Liver (tissue), 7 donors: ENCODE measurements at regions not wholly inside any gene's neighbourhood (a gene's known extent, or its start where the extent isn't known, plus 50 kb on each side); places are given as distances from the start of the nearest gene placed in this dataset.

Experiments used
- DNase-seq: peaks from one replicate; pipeline ENCODE4 v3.0.0-alpha.2; 2017; ENCODE audit warnings: low spot score
- H3K27ac ChIP-seq, 2 donors: one replicate each; pipeline ENCODE4 v1.7.0; 2013; ENCODE audit warnings: inconsistent platforms in 2 of 2, low read length in 2 of 2, control low read depth in 1 of 2, low read depth in 1 of 2, mild to moderate bottlenecking in 1 of 2
- H3K27me3 ChIP-seq, 4 donors: one replicate each; pipeline versions ENCODE4 v1.6.1 to v1.7.0; 2013; ENCODE audit warnings: low read length in 3 of 4, inconsistent platforms in 1 of 4, mild to moderate bottlenecking in 1 of 4, moderate library complexity in 1 of 4; ENCODE audit not compliant: control insufficient read depth in 4 of 4, insufficient read depth in 4 of 4
- H3K36me3 ChIP-seq, 4 donors: one replicate each; pipeline versions ENCODE4 v1.6.1 to v1.7.0; 2013; ENCODE audit warnings: low read length in 3 of 4, mild to moderate bottlenecking in 3 of 4, low read depth in 1 of 4, moderate library complexity in 1 of 4; ENCODE audit not compliant: control insufficient read depth in 4 of 4, insufficient read depth in 3 of 4
- H3K4me1 ChIP-seq, 4 donors: one replicate each; pipeline versions ENCODE4 v1.6.1 to v1.7.0; 2013; ENCODE audit warnings: low read length in 3 of 4, mild to moderate bottlenecking in 3 of 4, moderate library complexity in 1 of 4; ENCODE audit not compliant: control insufficient read depth in 4 of 4, insufficient read depth in 4 of 4
- H3K4me3 ChIP-seq, 3 donors: one replicate each; pipeline versions ENCODE4 v1.6.1 to v1.7.0; 2013; ENCODE audit warnings: low read length in 3 of 3, control low read depth in 1 of 3, low read depth in 1 of 3, mild to moderate bottlenecking in 1 of 3
- H3K9ac ChIP-seq, 2 donors: one replicate each; pipeline ENCODE4 v1.7.0; 2013; ENCODE audit warnings: low read length in 2 of 2, mild to moderate bottlenecking in 2 of 2, moderate library complexity in 2 of 2, control low read depth in 1 of 2, low read depth in 1 of 2
- H3K9me3 ChIP-seq, 4 donors: one replicate each; pipeline versions ENCODE4 v1.6.1 to v1.7.0; 2013; ENCODE audit warnings: low read length in 3 of 4; ENCODE audit not compliant: control insufficient read depth in 4 of 4
- EGR1 ChIP-seq, 2 donors: IDR thresholded peaks; 2 replicates each; pipeline ENCODE4 v1.6.1; 2016 to 2018; ENCODE audit warnings: antibody characterized with exemption in 2 of 2, low read depth in 2 of 2
- FOXA1 ChIP-seq: IDR thresholded peaks from 2 replicates; pipeline ENCODE4 v1.6.1; 2016; ENCODE audit warnings: antibody characterized with exemption
- GABPA ChIP-seq, 2 donors: IDR thresholded peaks in 1 of 2; conservative IDR thresholded peaks in 1 of 2; 2 replicates each; pipeline ENCODE4 v1.6.1; 2016; ENCODE audit warnings: antibody characterized with exemption in 2 of 2, mild to moderate bottlenecking in 1 of 2, moderate library complexity in 1 of 2
- HNF4A ChIP-seq, 2 donors: conservative IDR thresholded peaks; 2 replicates each; pipeline ENCODE4 v1.6.1; 2016; ENCODE audit warnings: antibody characterized with exemption in 2 of 2, mild to moderate bottlenecking in 2 of 2
- HNF4G ChIP-seq: IDR thresholded peaks from 2 replicates; pipeline ENCODE4 v1.6.1; 2016; ENCODE audit warnings: antibody characterized with exemption
- NR2F2 ChIP-seq: IDR thresholded peaks from 2 replicates; pipeline ENCODE4 v1.6.1; 2016; ENCODE audit warnings: antibody characterized with exemption
- REST ChIP-seq: IDR thresholded peaks from 2 replicates; pipeline ENCODE4 v1.6.1; 2016; ENCODE audit warnings: antibody characterized with exemption, mild to moderate bottlenecking
- RXRA ChIP-seq, 2 donors: IDR thresholded peaks; 2 replicates each; pipeline ENCODE4 v1.6.1; 2017 to 2018; ENCODE audit warnings: antibody characterized with exemption in 2 of 2, mild to moderate bottlenecking in 1 of 2
- TAF1 ChIP-seq: conservative IDR thresholded peaks from 2 replicates; pipeline ENCODE4 v1.6.1; 2016; ENCODE audit warnings: antibody characterized with exemption, mild to moderate bottlenecking
- YY1 ChIP-seq: IDR thresholded peaks from 2 replicates; pipeline ENCODE4 v1.6.1; 2016; ENCODE audit warnings: antibody characterized with exemption, mild to moderate bottlenecking
- WGBS: extraction: QIAGEN DNeasy Blood & Tissue Kit; methylation state at CpG from one replicate; pipeline ENCODE4 v1.1.7; 2013; 5-methylcytosine and 5-hydroxymethylcytosine counted together
- TF ChIP-seq, protein P1 (sequence below): IDR thresholded peaks from 2 replicates; pipeline ENCODE4 v1.6.1; 2016; ENCODE audit warnings: antibody characterized with exemption
- TF ChIP-seq, protein P2 (sequence below): IDR thresholded peaks from 2 replicates; pipeline ENCODE4 v1.6.1; 2016; ENCODE audit warnings: antibody characterized with exemption
- donor health status: healthy.
- donor health status: healthy.
- donor health status: healthy.
- donor health status: healthy.

- TF ChIP-seq GABPA (IDR thresholded peaks at IDR 0.05 in 1 of 2, conservative IDR thresholded peaks at IDR 0.05 in 1 of 2), result no peak
- TF ChIP-seq REST, result no peak
Measured at GRCh38 chr14:54226103-54226502, 170.7 kb upstream of the CDKN3 start (continued).

DNA sequence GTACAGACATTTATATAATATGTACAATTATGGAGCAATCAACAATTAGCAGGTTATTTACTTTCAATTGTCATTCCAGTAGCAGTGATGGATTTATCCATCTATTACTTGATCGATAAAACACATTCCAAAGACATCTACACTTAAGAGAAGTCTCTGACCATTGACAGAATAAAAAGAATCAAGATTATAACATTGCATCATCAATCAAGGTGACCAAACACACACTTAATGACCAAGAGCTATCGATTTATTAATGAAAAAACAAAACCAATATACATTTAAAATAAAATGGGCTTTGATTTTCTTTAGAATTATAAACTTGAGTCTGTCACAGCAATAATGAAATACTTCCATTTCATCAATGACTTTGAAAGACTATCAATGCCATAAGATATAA is 170.2 kb upstream of the CDKN3 start:
- 90% methylated on average over 2 of the region's 2 CpGs for WGBS
- no peaks in the 10 kb centered on the region for H3K27me3 ChIP-seq
- H3K4me1 ChIP-seq, result peaks cover 0 to 23% (median 17%) of the 10 kb centered on the region in 4 donors
- no peak overlapping the region for H3K27ac ChIP-seq
- H3K4me3 ChIP-seq, result no peak overlapping the region
- no peak for TF ChIP-seq REST
- H3K9me3 ChIP-seq, result no peaks in the 10 kb centered on the region
- H3K36me3 ChIP-seq, result no peaks in the 10 kb centered on the region
- H3K9ac ChIP-seq, result no peak overlapping the region
- DNase-seq, result no peak

GRCh38 chr14:54229136-54229535 is 167.7 kb upstream of the CDKN3 start:
- Histone ChIP-seq H3K27ac (no peak overlapping the region), H3K4me1 (peaks cover 0 to 23% (median 17%) of the 10 kb centered on the region in 4 donors), H3K36me3 (no peaks in the 10 kb centered on the region), H3K4me3 (no peak overlapping the region), H3K9me3 (no peaks in the 10 kb centered on the region), H3K9ac (no peak overlapping the region), H3K27me3 (no peaks in the 10 kb centered on the region)
- peak in 1 of 2 donors; percentile 24 for TF ChIP-seq HNF4A (conservative IDR thresholded peaks at IDR 0.05)
- TF ChIP-seq RXRA (IDR thresholded peaks at IDR 0.05), result no peak
- 39% methylated on average over 1 of the region's 1 CpG for WGBS
- no peak for DNase-seq

DNA sequence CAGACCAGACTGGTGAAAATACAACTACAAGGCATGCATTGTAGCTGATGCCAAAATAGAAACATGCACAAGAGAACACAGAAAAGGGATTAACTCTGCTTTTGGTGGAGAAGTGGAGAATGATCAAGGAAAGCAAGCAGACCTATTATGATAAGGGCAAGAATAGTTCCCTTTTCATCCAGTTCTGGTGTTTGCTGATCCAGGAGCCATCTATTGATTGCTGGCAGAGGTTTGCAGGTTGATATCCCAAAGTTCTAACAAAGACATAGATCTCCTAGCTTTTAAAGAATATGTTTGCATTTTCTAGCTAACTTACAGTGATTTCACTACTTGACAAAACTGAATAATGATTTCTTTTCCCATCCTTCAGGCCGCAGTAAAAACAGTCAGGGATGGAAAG is 166.2 kb upstream of the CDKN3 start:
- no peak for DNase-seq
- Histone ChIP-seq H3K4me3 (no peak overlapping the region), H3K9ac (no peak overlapping the region), H3K4me1 (peaks cover 0 to 23% (median 17%) of the 10 kb centered on the region in 4 donors), H3K27me3 (no peaks in the 10 kb centered on the region), H3K36me3 (no peaks in the 10 kb centered on the region), H3K27ac (no peak overlapping the region), H3K9me3 (no peaks in the 10 kb centered on the region)
- 62% methylated on average over 1 of the region's 1 CpG for WGBS
- no peak for TF ChIP-seq GABPA (IDR thresholded peaks at IDR 0.05 in 1 of 2, conservative IDR thresholded peaks at IDR 0.05 in 1 of 2)
- TF ChIP-seq TAF1, result no peak
- TF ChIP-seq, protein P1, sequence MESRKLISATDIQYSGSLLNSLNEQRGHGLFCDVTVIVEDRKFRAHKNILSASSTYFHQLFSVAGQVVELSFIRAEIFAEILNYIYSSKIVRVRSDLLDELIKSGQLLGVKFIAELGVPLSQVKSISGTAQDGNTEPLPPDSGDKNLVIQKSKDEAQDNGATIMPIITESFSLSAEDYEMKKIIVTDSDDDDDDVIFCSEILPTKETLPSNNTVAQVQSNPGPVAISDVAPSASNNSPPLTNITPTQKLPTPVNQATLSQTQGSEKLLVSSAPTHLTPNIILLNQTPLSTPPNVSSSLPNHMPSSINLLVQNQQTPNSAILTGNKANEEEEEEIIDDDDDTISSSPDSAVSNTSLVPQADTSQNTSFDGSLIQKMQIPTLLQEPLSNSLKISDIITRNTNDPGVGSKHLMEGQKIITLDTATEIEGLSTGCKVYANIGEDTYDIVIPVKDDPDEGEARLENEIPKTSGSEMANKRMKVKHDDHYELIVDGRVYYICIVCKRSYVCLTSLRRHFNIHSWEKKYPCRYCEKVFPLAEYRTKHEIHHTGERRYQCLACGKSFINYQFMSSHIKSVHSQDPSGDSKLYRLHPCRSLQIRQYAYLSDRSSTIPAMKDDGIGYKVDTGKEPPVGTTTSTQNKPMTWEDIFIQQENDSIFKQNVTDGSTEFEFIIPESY, result no peak
- TF ChIP-seq EGR1 (IDR thresholded peaks at IDR 0.05; ENCODE audit: low read depth in 2 of 2), result no peak
- no peak for TF ChIP-seq HNF4G
- no peak for TF ChIP-seq FOXA1
- no peak for TF ChIP-seq NR2F2
- no peak for TF ChIP-seq RXRA (IDR thresholded peaks at IDR 0.05)
- TF ChIP-seq, protein P2, sequence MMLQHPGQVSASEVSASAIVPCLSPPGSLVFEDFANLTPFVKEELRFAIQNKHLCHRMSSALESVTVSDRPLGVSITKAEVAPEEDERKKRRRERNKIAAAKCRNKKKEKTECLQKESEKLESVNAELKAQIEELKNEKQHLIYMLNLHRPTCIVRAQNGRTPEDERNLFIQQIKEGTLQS, result no peak
- no peak for TF ChIP-seq YY1
